ENCODE measurements at regions not wholly inside any gene's neighbourhood (a gene's known extent, or its start where the extent isn't known, plus 50 kb on each side); places are given as distances from the start of the nearest gene placed in this dataset.

DNA sequence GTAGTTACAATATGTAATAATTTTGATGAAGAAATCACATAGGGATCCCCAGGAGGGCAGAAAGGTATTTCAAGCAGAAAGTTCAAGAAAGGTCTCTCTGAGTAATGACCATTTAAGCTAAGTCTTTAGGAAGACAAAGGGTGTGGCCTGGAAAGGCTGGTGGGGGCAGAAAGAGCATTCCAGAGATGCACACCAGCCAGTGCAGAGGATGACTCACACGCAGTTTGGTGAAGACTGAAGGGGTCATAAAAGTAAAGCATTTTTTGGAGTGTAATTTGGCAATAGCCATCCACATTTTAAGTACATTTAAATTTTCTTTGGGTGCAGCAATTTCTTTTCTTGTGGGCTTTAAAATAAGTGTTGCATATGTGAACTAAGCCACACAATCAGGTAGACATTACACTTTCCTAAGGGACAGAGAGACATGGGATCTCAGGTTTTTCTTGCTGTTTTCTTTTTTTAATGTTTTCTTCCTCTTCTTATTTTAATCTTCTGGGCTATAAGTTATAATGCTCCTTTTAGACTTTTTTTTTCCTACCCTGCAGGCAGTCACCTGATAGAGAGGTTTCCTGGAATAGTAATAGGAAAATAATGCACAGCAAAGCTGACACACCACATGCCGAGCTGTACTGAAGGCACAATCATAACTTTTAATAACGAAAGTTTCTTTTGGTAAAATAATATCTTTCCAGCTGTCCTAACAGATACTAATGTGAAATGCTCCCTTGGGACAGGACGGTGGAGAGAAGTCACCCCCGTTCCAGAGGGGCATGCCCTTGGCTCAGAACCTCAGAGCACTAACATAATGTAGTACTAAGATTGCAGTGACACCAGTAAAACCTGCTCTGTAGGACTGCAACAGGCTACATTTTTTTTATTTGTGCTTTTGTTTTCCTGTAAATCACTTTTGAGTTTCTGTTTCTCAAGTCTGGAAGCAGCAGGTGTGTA is 49.6 kb upstream of the PTPRK start:
- CTCF ChIA-PET = no interaction called here
- Mint-ChIP-seq H3K9me3 (no peaks in the 10 kb centered on the region), H3K4me3 (no peak overlapping the region), H3K27ac (no peak overlapping the region), H3K27me3 (no peaks in the 10 kb centered on the region), H3K36me3 (ENCODE audit: low read depth) (no peaks in the 10 kb centered on the region), H3K4me1 (no peaks in the 10 kb centered on the region)
- intact Hi-C loops (cut with micrococcal nuclease) = no loop called here
- DNase-seq = no peak
- no peak for ATAC-seq (ENCODE audit: low read depth)
- POLR2A ChIA-PET = no interaction called here
- TF ChIP-seq, protein P1, sequence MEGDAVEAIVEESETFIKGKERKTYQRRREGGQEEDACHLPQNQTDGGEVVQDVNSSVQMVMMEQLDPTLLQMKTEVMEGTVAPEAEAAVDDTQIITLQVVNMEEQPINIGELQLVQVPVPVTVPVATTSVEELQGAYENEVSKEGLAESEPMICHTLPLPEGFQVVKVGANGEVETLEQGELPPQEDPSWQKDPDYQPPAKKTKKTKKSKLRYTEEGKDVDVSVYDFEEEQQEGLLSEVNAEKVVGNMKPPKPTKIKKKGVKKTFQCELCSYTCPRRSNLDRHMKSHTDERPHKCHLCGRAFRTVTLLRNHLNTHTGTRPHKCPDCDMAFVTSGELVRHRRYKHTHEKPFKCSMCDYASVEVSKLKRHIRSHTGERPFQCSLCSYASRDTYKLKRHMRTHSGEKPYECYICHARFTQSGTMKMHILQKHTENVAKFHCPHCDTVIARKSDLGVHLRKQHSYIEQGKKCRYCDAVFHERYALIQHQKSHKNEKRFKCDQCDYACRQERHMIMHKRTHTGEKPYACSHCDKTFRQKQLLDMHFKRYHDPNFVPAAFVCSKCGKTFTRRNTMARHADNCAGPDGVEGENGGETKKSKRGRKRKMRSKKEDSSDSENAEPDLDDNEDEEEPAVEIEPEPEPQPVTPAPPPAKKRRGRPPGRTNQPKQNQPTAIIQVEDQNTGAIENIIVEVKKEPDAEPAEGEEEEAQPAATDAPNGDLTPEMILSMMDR (IDR thresholded peaks at IDR 0.05) = no peak
